NK-92 treated with Interleukin-12 subunit alpha and Interleukin-12 subunit beta, amount 100 ng/mL, for 24 hours (cell line): ENCODE measurements at regions not wholly inside any gene's neighbourhood (a gene's known extent, or its start where the extent isn't known, plus 50 kb on each side); places are given as distances from the start of the nearest gene placed in this dataset.

ENCODE experiments used
- DNase-seq: peaks from one replicate; lab custom pipeline; 2025; lab: John Stamatoyannopoulos, UW

- no peak for DNase-seq
Measured at GRCh38 chr3:193874997-193875593, 260.9 kb upstream of the HES1 start.

GRCh38 chr3:193875601-193876321 lies 260.2 kb upstream of the HES1 start:
- DNase-seq: no peak

DNA sequence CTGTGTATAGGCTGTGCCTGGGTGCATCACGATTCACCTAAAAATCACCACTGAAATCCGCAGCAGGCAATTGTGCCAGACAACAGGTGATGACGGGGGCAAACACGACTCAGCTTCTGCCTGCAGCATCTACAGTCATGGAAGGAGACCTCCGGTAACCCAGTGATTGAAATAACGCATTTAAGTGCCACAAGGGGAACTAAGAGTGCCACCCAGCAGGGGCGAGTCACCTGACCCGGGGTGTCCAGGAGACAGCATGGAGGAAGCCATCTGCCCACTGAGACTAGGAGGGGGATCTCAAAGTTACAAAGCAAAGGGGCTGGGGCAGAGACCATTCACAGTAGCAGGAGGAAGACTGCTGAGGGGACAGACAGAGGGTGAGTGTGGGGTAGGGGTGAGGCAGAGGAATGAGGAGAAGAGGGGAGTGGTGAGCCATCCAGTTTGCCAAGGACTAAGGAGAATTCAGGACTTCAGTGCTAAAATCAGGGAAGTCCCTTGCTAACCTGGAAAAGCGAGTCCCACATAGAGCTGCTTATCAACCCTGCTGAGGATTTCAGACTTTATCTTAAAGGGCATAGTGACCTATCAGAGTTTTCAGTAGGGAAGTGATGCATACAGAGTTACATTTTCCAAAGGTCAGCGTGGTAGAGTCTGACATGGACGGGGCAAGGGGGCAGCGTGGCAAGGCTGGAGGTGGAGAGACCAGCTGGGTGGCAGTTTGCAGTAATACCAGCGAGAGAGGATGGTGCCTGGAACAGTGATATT lies 256.7 kb upstream of the HES1 start:
- DNase-seq: no peak

GRCh38 chr3:193879864-193880242 lies 256.1 kb upstream of the HES1 start:
- DNase-seq: no peak

GRCh38 chr3:193882091-193882490 lies 253.9 kb upstream of the HES1 start:
- no peak for DNase-seq

GRCh38 chr3:193883551-193883950 lies 252.4 kb upstream of the HES1 start:
- DNase-seq: no peak

DNA sequence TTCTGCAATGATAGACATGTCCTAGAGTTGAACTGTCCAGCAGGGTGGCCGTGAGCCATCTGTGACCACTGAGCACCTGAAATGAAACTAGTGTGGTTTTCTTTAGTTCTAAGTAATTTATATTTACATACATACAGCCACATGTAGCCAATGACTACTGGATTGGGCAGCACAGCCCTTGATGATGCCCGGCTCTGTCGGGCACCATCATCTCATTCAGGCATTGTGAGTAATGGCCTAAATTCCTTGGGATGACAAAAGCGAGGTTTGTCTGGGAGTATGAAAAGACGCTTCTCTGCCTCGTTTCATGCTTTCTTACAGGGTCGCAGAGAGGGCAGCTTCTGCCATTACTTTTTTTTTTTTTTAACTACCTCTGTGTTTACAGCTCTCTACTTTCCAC lies 251.9 kb upstream of the HES1 start:
- DNase-seq: no peak

GRCh38 chr3:193884652-193885051 lies 251.3 kb upstream of the HES1 start:
- DNase-seq: no peak

GRCh38 chr3:193885832-193886231 lies 250.1 kb upstream of the HES1 start:
- DNase-seq: no peak

GRCh38 chr3:193890016-193890897 lies 245.7 kb upstream of the HES1 start:
- no peak for DNase-seq

DNA sequence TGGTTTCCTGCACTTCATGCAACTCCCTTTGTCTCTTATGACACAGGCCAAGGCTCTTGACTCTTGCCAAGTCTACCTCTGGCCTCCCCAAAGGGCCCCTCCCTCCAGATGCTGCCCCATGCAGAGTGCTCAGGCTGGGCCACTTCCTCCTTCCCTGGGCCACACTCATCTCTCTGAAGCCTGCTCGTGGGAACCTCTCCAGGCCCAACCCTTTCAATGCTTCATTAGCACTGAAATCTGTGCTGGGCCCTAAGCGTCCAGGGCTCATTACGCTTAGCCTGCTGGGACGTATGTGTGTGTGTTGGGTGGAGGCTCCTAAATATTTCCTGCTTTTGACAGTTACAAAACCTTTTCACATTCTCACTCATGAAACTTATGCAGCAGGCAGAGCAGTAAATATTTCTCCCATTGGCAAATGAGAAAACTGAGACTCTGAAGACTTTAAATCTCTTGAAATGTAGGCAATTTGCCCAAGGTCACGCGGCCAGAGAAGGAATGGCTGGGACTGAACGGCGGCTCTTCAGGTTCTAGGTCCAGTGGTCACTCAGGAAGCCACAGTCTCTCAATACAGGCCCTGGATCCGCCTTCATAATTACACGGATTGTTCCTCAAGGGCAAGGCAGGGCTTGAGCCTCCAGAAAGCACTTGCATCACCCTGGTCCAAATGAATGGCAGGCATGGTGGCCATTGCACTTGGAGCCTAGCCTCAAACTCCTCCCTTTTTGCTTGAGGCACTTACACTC lies 241.7 kb upstream of the HES1 start:
- DNase-seq: no peak

GRCh38 chr3:193895409-193895808 lies 240.5 kb upstream of the HES1 start:
- no peak for DNase-seq

- no peak for DNase-seq
Measured at GRCh38 chr3:193896419-193896818, 239.5 kb upstream of the HES1 start.

- no peak for DNase-seq
Measured at GRCh38 chr3:193897288-193897687, 238.7 kb upstream of the HES1 start.

DNA sequence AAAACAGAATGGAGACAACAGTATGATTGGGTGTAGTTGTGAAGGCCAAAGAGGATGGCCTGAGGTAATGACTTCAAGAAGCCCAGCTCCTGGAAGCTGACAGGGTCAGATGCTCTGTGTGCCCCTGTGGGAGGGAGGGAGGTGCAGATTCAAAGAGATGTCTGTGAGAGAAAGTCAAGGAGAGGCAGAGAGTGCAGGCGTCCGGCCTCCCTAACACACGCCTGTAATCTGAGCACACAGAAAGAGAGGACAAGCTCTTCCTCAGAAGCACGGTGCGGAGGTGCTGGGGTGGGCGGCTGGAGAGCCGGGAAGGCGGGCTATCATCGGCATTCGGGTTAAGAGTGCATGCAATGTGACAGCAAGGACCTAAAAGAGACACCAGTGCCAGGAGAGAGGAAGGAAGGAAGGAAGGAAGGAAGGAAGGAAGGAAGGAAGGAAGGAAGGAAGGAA lies 238.2 kb upstream of the HES1 start:
- no peak for DNase-seq

DNA sequence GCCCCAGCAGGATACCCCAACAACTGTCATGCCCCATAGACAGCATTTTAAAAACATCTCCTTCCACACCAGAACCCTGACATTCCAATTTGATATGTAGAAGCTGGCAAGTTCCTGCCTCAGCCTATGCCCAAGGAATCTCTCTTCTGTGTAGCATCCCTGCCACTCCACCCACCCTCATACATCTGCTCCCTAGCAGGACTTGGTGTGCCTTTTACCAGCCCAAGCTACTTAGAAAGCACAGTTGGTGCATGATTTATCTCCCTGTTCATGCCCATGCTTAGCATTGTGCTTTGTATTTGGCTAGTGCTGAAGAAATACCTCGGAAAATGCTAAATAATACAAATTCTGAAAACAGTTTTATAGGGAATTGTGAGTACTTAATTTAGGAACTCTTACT lies 236.9 kb upstream of the HES1 start:
- no peak for DNase-seq

- no peak for DNase-seq
Measured at GRCh38 chr3:193901007-193901406, 234.9 kb upstream of the HES1 start.

- DNase-seq: no peak
Measured at GRCh38 chr3:193902607-193903511, 233.1 kb upstream of the HES1 start.

GRCh38 chr3:193903512-193903817 lies 232.5 kb upstream of the HES1 start:
- no peak for DNase-seq

DNA sequence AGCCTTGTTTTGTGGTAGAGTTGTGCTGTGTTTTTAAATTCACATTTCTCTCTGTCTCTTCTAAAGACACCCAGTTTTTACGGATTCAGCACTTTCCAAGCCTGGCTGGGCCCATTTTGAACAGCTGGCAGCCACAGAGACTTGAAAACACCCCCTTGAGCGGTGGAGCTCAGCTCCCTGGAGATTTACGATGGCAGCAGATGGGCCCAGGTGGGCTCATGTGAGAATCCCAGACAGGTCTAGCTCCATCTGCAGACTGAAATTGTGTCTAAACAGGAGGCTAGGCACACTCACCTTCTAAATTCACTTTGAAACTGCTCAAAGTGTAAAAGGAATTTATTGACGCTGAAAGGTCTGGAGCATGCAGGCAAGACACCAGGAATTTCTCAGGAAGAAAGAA lies 232.0 kb upstream of the HES1 start:
- DNase-seq: no peak
